Stimulated activated CD8-positive, alpha-beta memory T cell treated with anti-CD3 and anti-CD28 coated beads, Interleukin-12 subunit alpha, Interleukin-12 subunit beta, amount 100 ng/mL, for 4 hours (primary cell): ENCODE measurements at regions not wholly inside any gene's neighbourhood (a gene's known extent, or its start where the extent isn't known, plus 50 kb on each side); places are given as distances from the start of the nearest gene placed in this dataset.
A peak's percentile ranks its signal among the peaks of the same experiment; 100 is the strongest.
"Not testable (repeated sequence)": the region's sequence is repeated elsewhere in the genome, so short reads cannot be mapped to it uniquely, and the experiment has no call there.

Experiments
- DNase-seq: peaks from one replicate; pipeline ENCODE4 v3.0.0-alpha.2; 2020; ENCODE audit warnings: low read depth

DNA sequence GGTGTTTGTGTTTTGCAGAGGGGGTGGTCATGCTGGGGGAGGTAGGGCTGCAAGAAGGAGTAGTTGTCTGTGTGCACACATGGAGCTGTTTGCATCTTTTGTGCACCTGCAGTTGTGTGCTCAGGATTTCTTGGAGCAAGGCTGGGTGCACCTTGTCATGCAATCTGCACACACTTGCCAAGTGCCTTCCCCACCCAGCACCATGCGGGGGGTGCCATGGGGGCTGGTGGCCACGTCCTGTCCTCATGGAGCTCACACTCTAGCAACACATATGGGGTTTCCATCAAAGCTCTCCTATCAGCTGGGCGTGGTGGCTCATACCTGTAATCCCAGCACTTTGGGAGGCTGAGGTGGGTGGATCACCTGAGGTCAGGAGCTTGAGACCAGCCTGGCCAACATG lies 111.6 kb downstream of the CRLF3 start:
- DNase-seq = not testable (repeated sequence)

DNA sequence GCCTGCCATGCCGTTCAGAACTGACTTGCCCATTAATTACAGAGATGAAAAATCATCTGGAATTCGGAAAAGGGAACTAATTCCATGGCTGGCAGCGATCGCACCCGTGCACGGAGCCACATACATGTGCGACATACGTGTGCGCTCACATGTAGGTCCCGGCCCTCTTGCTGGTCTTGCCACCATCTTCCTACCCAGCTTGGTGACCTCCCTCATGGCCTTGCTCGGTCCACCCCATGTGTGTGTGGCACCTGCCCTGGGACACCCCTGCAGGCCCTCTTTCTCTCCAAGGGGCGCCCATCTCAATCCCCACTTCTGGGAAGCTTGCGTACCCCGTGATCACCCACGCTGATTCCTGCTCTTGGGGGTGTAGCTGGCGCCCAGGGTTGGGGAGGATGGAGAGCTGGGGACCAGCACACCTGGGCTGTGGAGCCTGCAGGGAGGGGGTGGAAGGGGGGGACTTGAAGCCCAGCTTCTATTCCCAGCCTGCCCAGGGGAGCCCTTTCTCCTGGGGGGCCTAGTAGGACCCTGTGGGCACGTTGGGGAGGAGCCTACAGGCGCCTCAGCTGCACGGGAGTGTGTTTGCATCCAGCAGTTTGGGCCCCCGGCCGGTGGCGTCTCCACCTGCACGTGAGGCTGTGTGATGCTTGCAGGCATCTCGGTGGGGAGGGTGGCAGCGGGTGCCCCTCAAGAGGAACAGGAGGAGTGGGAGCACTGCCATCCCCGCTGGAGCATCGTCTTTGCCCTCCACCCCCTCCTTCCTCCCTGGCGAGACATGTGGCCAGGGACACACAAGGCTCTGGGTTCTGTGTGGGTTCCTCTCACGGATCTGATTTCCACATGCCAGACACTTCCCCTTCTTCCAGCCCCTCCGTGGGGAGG lies 112.6 kb downstream of the CRLF3 start:
- DNase-seq = not testable (repeated sequence)

DNA sequence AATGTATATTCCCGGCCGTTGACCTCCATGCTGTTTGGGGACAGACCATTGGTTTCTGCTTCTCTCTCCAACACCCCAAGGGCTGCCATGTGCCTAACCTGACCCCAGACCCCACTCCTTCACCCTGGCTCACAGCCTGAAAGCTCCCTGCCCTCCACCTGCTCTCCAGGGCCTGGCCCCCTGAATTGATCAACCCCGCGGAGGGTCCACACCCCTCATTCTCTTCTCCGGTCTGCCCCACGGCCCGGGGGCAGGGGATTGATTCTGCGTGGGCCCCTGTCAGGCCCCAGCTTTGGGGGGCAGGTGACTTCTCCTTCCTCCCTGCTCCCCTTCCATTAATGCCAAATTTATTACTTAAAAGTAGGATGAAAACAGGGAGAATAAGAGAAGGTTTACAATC lies 113.3 kb downstream of the CRLF3 start:
- DNase-seq = not testable (repeated sequence)

GRCh38 chr17:30710276-30711088 lies 114.0 kb downstream of the CRLF3 start:
- not testable (repeated sequence) for DNase-seq

- DNase-seq = not testable (repeated sequence)
Measured at GRCh38 chr17:30709561-30710275, 114.8 kb downstream of the CRLF3 start.

DNA sequence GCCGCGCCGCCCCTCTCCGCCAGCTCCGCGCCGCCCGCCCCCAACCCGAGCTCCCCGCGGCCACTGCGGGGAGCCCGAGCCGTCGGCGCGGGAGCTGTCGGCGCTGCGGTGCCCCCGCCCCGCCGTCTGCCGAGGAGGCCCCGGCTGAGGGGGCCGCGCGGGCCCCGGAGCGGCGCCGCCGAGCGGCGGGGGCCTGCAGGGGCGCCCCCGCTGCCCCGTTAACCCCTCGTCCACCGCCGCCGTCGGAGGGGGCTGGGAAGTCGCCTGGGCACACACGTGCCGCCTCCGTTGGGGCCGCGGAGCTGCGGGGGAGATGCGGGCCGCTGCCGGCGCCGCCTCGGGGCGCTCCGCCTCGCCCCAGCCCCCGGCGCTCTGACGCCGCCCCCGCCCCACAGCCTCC lies 115.4 kb downstream of the CRLF3 start:
- DNase-seq = peak; percentile 21

DNA sequence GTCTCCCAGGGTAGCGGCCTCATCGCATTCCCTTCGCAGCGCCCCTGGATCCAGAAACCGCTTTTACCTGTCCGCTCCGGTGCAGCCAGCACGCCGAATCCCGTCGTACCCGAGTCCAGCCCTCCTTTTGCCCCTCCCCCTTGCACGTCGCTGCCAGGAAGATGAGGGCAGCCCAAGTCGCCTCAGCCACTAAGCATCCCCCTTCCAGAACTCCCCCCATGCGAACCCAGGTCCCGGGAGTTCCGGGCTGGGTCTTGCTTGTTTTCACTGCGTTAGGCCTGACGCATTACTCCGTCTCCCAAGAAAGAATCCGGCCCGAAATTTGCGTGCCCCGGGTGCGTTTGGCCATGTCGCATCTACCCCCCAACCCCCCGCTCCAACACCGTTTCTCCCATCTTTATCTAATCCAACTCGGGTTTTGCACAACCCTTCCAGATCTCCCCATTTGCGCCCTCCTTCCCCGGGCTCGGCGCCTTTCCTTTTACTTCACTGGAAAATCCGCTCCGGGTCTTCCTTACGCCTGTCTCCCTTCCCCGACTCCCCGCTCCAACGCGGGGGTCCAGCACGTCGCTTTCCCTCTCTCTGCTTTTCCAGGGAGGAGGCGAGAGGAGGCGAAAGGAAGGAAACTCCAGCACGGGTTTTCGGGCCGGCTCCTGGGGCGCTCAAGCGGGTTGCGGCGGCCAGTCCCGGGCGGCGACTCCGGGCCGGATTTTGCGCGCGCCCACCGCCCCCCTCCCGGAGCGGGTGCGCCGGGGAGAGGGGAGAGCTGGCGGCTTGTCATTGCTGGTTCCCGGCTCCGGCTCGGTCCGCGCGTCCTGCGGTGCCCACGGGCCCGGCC lies 116.0 kb downstream of the CRLF3 start:
- peak; percentile 62 for DNase-seq

DNA sequence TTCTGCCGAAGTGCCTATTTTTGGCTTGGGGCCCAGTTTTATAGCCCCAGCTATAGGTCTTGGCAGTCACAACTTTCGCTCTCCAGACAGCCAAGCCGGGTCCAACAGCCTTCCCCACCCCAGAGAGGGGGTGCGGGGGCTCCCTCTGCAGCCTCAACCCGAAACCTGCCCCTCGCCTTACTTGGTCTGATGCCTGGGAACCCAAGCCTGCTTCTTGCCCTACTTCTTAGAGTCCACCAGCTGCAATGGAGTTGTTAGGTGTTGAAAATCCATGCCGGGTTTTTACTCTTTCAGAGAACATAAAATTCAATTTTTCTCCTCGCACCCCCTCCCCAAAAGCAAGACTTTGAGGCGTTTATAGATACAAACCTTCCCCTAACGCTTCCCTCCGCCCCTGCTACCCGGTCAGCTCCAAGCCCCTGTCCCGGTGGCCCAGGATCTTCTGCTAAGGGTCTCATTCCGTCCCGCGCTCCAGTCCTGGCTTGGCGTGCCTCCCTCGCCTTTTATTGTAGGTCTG lies 116.7 kb downstream of the CRLF3 start:
- not testable (repeated sequence) for DNase-seq

- DNase-seq = not testable (repeated sequence)
Measured at GRCh38 chr17:30706461-30707335, 117.8 kb downstream of the CRLF3 start.

GRCh38 chr17:30706004-30706403 lies 118.5 kb downstream of the CRLF3 start:
- DNase-seq = not testable (repeated sequence)

DNA sequence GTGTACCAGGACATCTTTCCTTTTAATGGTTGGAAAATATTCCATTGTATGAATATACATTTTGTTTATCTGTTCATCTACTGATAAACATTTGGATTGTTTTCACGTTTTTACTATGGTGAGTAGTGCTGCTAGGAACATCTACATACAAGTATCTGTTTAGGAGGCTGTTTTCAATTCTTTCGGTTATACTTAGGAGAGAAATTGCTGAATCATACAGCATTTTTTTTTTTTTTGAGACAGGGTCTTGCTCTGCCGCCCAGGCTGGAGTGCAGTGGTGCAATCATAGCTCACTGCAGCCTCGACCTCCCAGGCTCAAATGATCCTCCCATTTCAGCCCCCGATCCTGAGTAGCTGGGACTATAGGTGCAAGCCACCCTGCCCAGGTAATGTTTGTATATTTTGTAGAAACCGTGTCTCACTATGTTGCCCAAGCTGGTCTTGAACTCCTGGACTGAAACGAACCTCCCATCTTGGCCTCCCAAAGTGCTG lies 122.9 kb downstream of the CRLF3 start:
- no peak for DNase-seq

DNA sequence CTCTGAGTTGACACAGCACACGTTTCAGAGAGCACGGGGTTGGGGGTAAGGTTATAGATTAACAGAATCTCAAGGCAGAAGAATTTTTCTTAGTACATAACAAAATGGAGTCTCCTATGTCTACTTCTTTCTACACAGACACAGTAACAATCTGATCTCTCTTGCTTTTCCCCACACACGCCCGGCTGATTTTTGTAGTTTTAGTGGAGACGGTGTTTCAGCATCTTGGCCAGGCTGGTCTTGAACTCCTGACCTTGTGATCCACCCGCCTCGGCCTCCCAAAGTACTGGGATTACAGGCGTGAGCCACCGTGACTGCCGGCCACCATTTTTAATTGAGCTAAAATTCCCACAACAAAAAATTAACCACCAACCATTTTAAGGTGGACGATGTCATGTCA lies 123.7 kb downstream of the CRLF3 start:
- DNase-seq = not testable (repeated sequence)

DNA sequence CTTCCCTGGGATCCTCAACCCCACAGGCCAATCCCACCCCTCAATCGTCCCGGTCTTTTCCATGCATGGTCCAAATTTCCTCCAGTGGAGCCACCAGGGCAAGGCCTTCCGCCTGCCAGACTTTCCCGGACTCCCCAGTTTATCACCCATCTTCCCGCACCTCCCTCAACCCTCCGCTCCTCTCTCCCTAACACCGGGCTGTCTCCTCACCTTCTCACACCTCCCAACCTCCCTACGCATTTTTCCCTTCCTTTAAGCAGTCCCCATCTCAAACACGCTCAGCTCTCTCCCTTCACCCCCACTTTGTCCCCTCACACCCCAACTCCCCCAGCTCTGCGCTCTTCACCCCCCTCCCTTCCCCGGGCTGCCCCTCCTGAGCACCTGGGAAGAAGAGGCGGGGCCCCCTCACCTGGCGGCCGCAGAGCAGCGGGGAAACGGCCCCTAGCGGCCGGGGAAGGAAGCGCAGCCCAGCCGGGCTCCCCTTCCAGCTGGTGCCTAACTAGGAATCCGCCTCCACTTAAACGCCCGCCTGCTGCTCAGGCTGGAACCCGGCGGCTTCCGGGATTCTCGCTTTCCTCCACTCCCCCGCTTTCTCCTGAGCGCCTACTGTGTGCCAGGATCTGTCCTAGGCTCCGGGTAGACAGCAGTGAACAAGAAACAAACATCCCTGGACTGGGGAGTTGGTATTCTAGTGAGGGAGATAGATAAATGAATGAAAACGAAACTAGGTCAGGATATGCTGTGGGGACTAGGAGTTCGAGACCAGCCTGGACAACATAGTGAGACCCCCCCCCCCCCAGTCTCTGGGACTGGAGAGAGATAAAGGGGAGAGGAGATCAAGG lies 126.7 kb downstream of the CRLF3 start:
- DNase-seq = peak; percentile 53

GRCh38 chr17:30696234-30696633 lies 128.3 kb downstream of the CRLF3 start:
- DNase-seq = no peak

DNA sequence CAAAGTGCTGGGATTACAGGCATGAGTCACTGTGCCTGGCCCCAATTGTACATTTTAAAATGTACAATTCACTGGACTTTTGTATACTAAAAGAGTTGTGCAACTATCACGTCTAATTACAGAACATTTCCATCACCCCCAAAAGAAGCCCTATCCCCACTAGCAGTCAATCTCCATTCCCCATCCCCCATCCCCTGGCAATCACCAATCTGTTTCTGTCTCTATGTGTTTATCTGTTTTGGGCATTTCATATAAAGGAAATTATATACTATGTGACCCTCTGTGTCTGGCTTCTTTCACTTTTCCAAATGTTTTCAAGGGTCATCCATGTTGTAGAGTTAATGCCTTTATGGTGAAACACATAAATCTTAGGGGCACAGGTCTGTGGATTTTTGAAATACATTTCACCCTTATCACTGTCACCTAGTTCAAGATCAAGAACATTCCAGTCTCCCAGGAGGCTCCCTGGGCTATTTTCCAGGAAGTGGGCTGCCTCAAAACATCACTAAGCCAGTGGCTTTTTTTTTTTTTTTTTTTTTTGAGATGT lies 129.2 kb downstream of the CRLF3 start:
- not testable (repeated sequence) for DNase-seq

DNA sequence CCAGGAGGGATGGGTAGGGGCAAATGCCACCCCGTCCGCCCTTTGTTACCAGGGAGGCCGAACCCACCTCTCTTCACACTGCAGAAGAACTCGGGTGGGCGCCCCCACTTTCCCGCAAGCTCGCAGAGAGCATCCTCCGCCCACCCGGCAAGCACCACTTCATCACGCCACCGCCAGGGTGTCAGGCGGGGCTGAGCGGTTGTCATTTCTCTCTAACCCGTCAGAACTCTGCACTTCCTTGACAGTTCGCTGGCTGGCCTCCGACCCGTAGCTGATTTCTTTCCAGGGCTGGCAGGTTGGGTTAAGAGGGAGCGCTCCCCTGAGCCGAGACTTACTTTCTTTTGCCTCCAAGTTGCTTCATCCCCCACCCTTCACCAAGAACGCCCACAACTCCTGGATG lies 130.7 kb downstream of the CRLF3 start:
- DNase-seq = peak; percentile 21

DNA sequence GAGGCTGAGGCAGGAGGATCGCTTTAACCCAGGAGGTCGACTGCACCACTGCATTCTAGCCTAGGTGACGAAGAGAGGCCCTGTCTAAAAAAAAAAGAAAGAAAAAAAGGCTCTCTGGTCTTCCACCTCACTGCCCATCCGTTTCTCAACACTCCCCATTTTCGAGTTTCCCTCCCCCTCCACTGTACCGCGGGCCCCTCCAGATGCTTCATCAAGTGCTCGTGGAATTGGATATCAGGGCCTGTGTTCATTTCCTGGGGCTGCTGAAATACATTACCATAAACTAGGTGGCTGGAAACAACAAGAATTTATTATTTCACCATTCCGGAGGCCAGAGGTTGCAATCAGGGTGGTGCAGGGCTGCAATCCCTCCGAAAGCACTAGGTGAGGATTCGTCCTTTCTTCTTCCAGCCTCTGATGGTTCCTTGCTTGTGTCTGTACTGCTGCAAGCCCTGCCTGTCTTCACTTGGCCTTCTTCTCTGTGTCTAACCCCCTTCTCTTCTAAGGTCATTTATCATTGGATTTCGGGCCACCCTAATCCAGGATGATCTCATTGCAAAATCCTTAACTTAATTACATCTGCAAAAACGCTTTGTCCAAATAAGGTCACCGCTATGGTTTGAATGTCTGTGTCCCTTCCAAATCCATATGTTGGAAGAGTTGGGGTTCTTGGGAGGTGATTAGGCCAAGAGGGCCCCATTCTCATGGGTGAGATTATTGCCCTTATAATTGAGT lies 135.1 kb downstream of the CRLF3 start:
- DNase-seq = not testable (repeated sequence)
